HG03565 (cell line): ENCODE measurements at regions not wholly inside any gene's neighbourhood (a gene's known extent, or its start where the extent isn't known, plus 50 kb on each side); places are given as distances from the start of the nearest gene placed in this dataset.

Experiments
- ATAC-seq: cut with Tn5 transposase; IDR thresholded peaks from one replicate; pipeline ENCODE4 v1.9.1; 2021; ENCODE audit warnings: mild to moderate bottlenecking, moderate library complexity; ENCODE audit not compliant: unreplicated experiment

DNA sequence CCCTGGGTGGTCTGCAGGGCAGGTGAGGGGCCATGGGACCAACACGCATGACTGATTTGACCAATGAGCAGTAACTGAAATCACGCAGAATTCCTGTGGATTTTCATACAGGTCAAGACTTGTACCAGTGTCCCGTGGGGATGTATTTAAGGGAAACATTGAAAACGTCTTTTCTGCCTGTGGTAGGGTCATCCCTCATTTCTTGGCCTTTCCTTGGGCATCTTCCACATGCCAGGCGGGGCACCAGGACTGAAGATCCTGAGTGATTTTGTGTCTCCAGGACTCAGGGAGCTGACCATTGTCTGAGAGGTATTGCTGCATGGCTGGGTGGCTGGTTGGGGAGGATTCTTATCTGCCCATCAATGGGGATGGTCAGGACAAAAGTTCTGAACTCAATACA is 289.0 kb downstream of the GLRX3 start:
- ATAC-seq = no peak

DNA sequence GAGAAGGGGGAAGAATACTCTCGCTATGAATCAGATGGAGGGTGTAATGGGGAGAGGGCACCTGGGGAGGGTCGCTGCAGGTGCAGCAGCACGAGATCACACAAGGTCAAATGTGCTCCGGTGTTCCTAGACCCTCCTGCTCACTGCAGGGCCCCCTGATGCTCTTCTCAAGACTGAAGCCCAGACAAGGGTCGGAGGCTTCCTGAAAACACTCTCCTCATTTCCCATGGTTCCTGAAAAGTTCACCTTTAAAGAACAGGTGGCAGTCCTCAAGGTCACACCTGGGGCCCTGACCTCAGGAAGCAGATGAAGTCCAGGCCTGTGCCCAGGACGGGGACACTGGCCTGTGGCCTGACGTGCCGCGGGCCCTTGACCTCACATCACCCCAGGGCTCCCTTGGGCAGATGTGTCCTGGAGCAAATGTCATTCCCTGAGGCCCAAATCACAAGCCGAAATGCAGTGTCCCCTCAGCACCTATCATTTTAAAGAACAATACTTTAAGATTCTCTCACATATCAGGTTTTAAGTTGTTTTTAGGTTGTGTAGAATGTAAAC is 289.8 kb downstream of the GLRX3 start:
- ATAC-seq = no peak

DNA sequence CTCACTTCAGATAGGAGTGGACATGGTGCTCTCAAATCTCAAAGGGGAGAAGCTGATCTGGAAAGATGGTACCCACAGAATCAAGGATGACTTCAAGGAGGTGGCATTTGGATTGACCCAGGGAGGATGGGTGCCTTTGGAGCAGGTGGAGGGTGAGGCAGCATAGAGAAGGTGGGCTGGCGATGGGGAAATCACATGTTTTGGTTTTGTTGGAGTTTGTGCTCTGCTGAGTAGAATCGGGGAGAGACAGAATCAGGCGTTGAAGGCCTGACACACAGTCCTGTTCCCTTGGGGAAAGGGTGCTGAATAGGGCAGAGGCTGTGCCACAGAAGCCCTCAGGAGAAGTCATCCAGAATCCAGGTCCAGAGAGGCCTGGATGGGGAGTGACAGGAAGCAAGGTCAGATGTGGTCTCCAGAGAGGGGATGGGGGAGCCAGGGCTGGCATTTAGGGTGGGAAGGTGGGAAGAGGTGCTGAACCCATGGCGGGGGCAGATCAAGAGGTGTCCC is 291.1 kb downstream of the GLRX3 start:
- ATAC-seq = no peak

DNA sequence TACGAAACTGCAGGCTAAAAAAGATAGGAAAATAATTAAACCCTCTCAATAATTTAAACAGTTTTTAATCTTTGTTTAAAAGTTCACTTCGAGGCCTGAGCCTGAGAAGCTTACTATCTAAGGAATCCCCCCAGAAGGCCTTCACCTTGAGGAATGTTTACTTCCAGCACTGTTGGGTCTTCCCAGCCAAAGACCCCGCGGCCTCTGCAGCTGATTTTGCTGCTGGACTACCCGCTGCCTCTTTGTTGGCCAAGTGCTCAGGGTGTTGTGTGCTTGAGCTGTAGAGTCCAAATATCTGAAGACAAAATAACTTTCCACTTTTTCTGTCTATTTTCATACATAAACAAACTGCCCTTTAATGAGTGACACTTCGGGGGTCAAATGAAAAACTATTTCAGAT is 292.7 kb downstream of the GLRX3 start:
- no peak for ATAC-seq

DNA sequence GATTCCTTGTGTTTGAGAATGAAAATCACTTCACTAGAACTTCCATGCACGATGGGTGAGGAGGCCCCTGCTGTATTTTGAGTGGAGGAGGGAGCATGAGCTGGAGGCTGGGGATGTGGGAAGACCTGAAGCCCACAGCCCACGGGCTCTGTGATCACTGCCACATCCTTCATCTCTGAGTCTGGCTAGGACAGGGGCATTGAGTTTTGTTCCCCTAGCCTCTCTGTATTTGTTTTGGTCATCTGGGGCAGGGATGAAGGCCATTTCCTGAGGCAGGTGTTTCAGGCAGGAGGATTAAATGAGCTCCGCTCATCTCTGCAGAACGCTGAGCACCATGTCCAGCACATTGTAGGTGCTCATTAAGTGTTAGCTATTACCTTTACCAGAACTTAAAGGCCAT is 293.6 kb downstream of the GLRX3 start:
- ATAC-seq = no peak

DNA sequence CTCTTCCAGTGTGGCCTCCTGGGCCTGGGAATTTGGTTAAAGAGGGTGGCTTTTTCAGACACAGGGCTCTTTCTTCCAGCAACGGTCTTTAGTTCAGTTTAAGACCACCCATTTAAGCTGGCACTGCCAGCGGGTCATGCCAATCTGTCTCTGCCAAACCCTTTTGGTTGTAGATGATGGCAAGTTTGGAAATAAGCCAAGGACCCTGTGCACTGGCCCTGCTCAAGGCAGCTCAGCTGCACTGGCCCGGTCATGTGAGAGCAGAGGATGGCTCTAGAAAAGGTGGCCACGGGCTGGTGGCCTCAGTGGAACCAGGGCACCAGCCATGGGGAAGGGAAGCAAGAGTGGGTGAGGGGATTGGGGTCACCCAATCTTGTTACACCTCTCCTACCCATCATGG is 294.1 kb downstream of the GLRX3 start:
- ATAC-seq = no peak

DNA sequence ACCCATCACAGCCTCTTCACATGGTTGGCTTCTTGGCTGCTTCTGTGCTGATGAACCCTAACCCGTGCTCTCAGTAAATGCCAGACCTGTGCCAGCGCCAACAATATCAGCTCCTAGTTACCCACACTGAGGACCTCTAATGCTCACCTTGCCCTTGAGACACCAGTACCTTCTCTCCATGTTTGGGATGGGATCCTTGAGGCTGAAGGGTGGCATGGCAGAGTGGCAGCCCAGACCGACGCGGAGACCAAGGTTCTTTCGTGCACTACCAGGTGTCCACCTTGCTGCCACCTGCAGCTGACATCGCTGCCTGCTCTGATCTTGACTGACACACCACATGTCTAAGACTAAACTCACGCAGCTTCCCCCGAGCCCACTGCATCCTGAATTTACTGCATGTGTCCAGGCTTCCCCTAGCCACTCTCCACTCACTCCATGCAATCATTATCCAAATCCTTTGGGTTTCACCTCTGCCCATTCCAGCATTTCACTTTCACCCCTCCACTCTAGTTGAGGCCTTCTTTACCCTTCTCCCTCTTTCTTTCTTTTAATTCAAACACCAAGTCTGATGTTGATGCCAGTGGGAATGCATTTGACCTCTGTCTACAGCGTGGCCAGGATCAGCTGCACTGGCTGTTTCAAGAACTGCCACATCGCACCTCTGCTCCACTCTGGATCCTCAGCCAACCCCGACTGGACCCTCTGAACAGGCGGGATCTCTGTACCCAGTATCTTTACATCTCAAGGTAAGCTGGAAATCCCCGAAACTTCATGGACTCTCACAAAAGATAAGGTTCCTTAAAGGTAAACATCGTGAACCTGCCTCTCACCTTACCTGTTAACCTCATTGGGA is 294.9 kb downstream of the GLRX3 start:
- ATAC-seq = no peak

DNA sequence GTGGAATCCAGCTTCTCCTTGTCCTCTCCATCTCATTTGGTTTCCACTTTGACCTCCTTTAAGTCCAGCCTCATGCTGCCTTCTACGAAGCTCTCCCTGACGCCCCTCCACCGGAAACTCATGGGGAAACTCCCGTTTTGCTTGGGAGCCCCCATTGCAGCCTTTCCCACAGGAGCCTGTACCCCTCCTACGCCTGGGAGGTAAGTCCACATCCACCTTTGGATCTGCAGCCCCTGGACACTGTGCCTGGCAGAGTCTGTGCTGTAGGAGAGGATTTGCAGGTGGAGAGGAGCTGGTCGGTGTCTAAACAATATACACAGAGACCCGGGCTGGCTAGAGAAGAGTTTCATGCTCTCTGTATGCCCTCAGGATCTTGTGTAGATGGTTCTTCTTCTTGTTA is 296.1 kb downstream of the GLRX3 start:
- ATAC-seq = no peak

DNA sequence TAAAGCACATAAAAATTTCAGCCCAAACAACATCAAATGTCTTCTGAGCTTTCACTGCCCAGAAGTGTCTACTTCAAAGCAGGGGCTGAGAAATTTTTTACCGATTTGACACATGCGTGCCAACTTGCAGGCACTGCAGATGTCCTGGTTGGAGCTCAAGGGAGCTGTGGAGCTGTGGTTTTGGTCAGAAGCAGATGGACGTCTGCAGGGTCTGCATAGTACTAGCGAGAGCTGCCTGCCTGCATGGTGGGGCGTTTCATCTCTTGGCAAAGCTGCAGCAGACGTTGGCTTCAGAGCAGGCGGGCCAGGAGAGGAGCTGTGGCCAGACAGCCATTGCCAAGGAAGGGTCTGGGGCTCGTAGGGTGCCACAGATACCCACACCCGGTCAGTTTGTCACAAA is 296.7 kb downstream of the GLRX3 start:
- ATAC-seq = no peak

DNA sequence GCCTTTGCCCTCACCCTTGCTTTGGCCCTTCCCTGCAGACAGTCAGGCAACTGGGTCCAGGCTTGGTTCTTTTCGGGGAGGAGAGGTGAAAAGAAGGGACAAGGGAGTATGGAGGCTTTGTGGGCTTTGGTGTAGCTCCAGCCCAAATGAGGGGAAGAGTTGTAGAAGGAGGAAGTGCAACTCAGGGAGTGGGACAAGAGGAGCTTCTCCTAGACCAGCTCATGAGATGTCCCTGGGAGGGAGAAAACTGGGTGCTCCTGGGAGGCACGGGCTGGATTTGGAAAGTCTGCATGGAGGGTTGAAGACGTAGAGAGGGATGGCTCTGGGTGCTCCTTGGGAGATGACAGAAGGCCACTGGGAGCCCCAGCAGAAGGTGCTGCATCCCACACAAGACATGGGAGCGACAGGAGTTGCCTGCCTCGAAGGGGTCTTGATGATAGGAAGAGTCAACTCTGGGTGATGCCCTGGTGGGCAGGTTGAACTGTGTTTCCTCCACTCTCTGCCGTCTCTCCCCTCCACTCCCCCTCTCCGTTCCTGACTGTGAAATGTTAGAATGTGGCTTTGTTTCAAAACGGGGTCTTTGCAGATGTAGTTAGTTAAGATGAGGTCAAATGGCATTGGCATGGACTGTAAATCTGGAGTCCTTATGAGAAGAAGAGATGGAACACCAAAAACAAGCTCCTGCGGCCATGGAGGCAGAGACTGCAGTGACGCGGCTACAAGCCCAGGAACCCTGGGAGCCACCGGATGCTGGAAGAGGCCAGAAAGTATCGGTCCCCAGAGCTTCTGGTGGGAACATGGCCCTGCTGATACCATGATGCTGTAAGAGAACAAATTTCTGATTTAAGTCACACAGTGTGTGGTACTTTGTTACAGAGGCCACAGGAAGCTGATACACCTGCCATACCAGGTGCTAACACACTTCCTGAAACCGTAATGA is 298.5 kb downstream of the GLRX3 start:
- ATAC-seq = no peak

DNA sequence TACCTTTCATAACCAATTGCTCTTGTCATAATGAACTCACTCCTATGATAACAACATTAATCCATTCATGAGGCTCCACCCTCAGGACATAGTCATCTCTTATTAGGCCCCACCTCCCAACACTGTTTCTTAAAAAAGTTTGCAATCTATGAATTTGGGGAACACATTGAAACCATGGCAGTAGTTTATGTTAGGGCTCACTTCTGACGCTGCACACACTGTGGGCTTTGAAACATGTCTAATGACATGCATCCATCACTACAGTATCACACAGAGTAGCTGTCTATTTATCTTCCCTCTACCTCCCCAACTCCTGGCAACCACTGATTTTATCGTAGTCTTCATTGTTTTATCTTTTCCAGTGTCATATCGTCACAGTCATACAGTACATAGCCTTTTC is 299.8 kb downstream of the GLRX3 start:
- ATAC-seq = no peak

DNA sequence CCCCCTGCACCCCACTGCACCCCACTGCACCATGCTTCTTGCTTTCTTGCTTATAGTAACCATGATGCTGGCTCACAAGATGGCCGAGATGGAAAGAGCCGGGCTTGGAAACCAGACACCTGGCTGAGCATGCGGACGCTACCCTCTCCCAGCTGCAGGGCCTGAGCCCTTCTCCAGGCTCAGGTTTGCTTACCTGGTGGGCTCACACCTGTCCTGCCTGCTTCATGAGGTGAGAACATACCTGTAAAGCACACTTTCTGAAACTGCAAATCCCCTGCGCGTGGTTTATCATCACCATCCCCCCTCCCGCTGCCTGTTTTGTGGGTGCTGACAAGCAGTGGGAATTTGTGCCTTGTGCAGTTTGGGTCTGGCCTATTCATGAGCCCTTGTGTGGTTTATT is 302.7 kb downstream of the GLRX3 start:
- ATAC-seq = no peak

DNA sequence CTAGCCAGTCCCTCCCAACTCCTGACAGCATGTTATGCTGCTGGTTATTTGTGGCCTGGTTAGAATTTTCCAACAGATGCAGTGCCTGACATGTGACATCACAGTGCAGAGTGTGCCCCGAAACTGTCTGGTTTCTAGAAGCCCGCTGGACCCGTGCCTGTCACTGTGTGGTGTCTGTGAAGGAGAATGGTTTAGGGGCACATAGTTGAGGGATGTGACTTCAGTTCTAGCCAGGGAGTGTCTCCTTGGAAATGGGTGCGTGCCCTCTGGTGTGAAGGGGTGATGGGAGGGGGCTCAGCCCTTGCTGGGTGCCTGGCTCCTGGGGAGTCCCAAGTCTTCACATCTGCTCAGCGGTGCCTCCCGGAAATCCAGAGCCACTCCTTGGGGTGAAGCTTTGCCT is 303.6 kb downstream of the GLRX3 start:
- no peak for ATAC-seq

DNA sequence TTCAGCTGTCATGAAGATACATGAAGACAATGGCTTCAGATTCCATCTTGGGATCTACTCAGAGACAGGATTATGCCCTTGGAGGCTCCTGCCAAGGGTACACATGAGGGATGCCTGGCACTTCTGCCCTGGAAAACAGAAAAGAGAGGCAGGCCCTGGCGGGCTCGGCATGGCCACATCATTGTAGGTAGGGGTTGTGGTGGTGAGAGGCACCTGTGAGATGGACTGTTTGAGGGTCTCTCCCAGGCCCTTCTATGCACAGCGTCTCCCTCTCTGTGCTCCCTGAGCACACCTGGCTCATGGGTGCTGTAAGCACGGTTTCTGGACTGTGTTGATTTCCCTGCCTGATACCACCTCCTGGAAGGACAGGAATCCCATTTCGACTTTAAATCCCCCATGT is 304.3 kb downstream of the GLRX3 start:
- ATAC-seq = no peak

DNA sequence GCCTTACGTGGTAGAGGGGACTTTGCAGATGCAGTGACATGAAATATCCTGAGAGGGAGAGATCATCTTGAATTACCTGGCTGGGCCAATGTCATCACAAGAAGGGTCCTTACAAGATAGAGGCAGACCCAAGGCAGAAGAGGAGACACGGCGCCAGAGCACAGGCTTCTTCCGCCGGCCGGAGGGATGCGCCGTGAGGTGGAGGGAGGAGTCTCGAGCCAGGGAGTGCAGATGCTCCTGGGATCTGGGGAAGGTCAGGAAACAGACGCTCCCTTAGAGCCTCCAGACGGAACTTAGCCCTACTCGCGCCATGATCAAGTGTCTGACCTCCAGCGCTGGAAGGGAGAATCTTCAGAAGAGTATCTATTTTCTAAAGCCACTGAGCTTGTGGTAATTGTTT is 304.8 kb downstream of the GLRX3 start:
- ATAC-seq = no peak

DNA sequence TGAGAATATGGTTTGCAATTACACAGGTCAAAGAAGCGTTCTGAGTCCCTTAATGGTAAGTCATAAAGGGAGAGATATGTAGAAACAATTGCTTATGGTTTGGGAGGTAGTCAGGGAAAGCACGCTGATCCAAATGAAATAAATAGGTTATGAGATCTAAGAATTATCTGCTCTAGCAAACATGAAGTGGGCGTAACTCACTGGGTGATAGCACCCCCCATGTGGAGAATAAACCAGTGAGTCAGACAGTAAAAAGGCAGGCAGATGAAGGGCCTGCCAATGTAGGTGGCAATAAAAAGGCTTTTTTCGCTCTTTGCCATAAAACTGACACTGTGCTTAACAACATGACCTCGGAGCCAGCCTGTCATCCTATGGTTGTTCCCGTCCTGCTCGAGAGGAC is 306.9 kb downstream of the GLRX3 start:
- ATAC-seq = no peak

DNA sequence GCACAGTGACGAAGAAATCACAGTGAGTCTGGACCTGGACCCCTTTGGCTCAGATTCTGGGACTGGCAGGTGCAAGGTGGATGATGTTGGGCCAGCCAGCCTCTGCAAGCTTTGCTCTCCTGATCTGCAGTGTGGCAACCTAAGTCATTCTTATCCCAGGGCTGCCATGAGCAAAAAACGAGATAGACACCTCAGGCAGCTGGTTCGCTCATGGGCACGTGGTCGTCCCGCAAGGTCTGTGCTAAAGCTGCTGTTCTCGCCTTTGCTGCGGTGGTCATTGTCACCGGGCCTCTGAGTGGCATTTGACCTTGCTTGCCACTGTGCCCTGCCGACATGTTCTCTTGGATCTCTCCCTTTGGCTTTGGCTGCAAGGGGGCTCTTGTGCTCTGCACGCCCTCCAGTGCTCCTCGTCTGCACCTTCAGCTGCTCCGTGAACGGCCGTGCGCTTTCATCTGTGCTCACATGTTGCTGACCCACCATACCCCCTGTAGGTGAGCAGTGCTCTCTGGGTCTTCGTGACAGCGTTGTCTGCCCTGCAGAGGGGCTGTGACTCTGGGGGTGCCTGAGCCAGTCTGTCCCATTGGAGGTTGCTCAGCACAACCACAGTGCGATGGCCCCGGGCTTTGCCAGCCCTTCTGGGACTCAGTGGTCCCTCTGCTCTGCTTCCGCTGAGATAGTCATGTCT is 317.0 kb downstream of the GLRX3 start:
- ATAC-seq = no peak

DNA sequence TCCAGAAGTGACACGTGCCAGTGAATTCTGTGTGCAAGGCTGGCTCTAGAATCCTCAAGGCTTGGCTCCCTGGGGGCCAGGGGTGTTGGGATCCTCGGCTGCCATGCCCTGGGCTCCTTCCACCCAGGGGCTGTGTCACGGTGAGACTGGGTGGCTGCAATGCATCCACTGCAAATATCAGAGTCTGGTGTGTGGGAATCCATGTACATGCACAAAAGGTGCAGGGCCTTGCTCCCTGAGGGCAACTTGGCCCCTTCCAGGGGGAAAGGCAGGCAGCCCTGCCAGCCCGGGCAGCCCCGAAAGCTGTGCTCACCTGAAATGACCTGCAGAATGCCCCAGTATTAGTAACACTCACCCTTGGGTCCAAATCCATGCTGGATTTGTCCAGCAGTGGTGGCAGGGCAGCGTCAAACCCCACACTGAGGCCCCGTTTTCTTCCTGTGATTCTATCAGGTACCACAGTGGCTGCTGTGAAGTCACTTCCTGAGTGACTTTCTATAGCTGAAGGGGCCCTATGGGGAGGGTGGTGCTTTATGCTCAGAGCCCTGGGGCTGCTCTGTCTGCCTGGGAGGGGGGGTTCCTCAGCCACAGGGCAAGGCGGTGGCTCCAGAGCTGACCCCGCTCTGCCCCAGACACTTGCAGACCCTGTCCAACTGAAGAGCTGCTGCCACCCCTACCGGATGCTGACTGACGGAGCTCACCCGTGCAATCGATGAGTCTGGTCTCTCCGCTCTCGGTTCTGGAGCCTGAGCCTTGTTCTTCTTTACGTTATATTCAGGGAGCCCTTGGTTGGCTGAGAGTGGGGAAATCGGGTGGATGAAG is 317.7 kb downstream of the GLRX3 start:
- no peak for ATAC-seq

DNA sequence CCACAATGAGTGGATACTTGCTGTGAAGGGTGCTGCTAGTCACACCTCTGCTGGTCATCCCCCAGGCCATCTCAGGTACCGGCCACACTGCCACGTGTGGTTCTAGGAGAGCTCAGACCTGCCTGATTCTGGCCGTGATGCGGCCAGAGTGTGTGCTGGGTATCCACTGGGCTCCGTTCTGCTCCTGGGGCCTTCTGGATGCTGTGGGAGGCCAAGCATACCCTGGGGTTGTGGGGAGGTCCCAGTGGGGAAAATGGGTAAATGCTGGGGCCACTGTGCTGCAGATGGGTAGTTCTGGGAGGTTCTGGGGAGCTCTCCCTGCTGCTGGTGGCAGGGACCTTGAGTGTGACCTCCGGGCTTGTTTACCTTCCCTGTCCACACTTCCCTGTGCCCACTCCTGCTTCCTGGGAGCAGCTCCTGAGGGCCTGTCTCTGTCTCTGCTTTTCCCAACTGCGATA is 318.4 kb downstream of the GLRX3 start:
- ATAC-seq = no peak

DNA sequence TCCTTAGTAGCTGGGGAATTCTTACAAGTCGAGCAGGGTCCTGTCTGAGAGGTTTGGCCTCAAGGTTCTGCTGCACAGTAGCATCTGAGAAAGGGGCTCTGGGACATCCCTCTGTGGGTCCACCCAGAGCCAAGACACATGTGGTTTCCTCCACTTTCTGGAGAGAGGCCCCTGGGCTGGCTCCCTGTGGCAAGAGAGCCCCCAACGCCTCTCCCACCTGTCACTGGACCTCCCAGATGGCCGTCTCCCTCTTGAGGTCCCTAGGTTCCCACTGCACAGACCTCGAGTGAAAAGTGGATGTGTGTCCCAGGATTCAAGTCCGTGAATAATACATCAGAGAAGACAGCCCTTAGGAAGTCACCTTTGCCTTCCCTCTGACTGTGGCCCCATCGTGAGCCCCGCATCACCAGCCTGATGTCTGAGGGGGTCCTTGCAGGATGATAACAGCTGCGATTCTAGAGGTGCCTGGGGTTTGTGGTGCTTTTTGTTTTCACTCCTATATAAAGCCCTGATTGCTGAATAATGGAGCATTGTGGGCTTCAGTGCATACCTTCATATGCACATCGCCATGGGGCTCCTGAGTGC is 319.0 kb downstream of the GLRX3 start:
- no peak for ATAC-seq
